Neuronal stem cell (in vitro differentiated cells): ENCODE measurements at regions not wholly inside any gene's neighbourhood (a gene's known extent, or its start where the extent isn't known, plus 50 kb on each side); places are given as distances from the start of the nearest gene placed in this dataset.

Experiments
- DNase-seq: peaks from one replicate; pipeline ENCODE4 v3.0.0-alpha.2; 2013; ENCODE audit warnings: low spot score
- H2AFZ ChIP-seq: one replicate; pipeline ENCODE4 v1.6.1; 2013; ENCODE audit warnings: mild to moderate bottlenecking, low read length, inconsistent platforms
- H2AK5ac ChIP-seq: 2 replicates; pipeline ENCODE4 v1.6.1; 2013; ENCODE audit warnings: low read depth, mild to moderate bottlenecking, inconsistent platforms, low read length, moderate library complexity, mixed read lengths
- H2BK120ac ChIP-seq: 2 replicates; pipeline ENCODE4 v1.6.1; 2013; ENCODE audit warnings: low read depth, mild to moderate bottlenecking, inconsistent platforms, low read length, moderate library complexity, mixed read lengths
- H2BK12ac ChIP-seq: one replicate; pipeline ENCODE4 v1.6.1; 2013; ENCODE audit warnings: low read length, inconsistent platforms
- H2BK15ac ChIP-seq: 2 replicates; pipeline ENCODE4 v1.6.1; 2013; ENCODE audit warnings: mild to moderate bottlenecking, low read length, inconsistent platforms, mixed read lengths
- H2BK5ac ChIP-seq: one replicate; pipeline ENCODE4 v1.6.1; 2013; ENCODE audit warnings: inconsistent platforms, mild to moderate bottlenecking, low read length, moderate library complexity
- H3K14ac ChIP-seq: one replicate; pipeline ENCODE4 v1.6.1; 2013; ENCODE audit warnings: low read length, inconsistent platforms
- H3K18ac ChIP-seq: 2 replicates; pipeline ENCODE4 v1.6.1; 2013; ENCODE audit warnings: low read length, inconsistent platforms
- H3K23ac ChIP-seq: 2 replicates; pipeline ENCODE4 v1.6.1; 2013; ENCODE audit warnings: low read depth, mild to moderate bottlenecking, mixed read lengths, low read length, inconsistent platforms; ENCODE audit not compliant: poor library complexity
- H3K27ac ChIP-seq: replicated peaks from 3 replicates; pipeline ENCODE4 v1.5.1; 2013; ENCODE audit warnings: low read length, inconsistent platforms
- H3K27me3 ChIP-seq, 3 experiments: 2 replicates each; pipeline ENCODE4 v1.6.1; 2013; ENCODE audit warnings: low read length in 3 of 3, mild to moderate bottlenecking in 2 of 3, inconsistent platforms in 1 of 3, low read depth in 1 of 3, mixed read lengths in 1 of 3, moderate library complexity in 1 of 3; ENCODE audit not compliant: control insufficient read depth in 3 of 3, insufficient read depth in 3 of 3
- H3K36me3 ChIP-seq, 2 donors: replicated peaks in 1 of 2; 2 replicates each; pipeline ENCODE4 v1.6.1; 2013; ENCODE audit warnings: low read length in 2 of 2; ENCODE audit not compliant: control insufficient read depth in 2 of 2, insufficient read depth in 2 of 2
- H3K4ac ChIP-seq: 2 replicates; pipeline ENCODE4 v1.6.1; 2013; ENCODE audit warnings: inconsistent platforms, mild to moderate bottlenecking, low read length, moderate library complexity
- H3K4me1 ChIP-seq, 2 donors: 1 replicate in 1 of 2; 2 replicates in 1 of 2; pipeline ENCODE4 v1.6.1; 2013; ENCODE audit warnings: low read length in 2 of 2, low read depth in 1 of 2; ENCODE audit not compliant: control insufficient read depth in 2 of 2, insufficient read depth in 1 of 2
- H3K4me2 ChIP-seq: one replicate; pipeline ENCODE4 v1.6.1; 2013; ENCODE audit warnings: mild to moderate bottlenecking, low read length, inconsistent platforms; ENCODE audit not compliant: insufficient read depth, poor library complexity, severe bottlenecking
- H3K4me3 ChIP-seq, 2 donors: 2 replicates each; pipeline ENCODE4 v1.5.1; 2013; ENCODE audit warnings: low read length in 2 of 2, mild to moderate bottlenecking in 2 of 2, inconsistent platforms in 1 of 2, moderate library complexity in 1 of 2
- H3K79me1 ChIP-seq: one replicate; pipeline ENCODE4 v1.6.1; 2013; ENCODE audit warnings: low read depth, mild to moderate bottlenecking, inconsistent platforms, low read length, moderate library complexity
- H3K9ac ChIP-seq: one replicate; pipeline ENCODE4 v1.6.1; 2013; ENCODE audit warnings: mild to moderate bottlenecking, low read depth, low read length, inconsistent platforms; ENCODE audit not compliant: poor library complexity
- H3K9me3 ChIP-seq, 2 donors: replicated peaks in 1 of 2; 2 replicates each; pipeline versions ENCODE3 to v1.6.1; 2013; ENCODE audit warnings: low read length in 2 of 2, mild to moderate bottlenecking in 2 of 2, inconsistent platforms in 1 of 2, low read depth in 1 of 2, mixed read lengths in 1 of 2, moderate library complexity in 1 of 2; ENCODE audit not compliant: control insufficient read depth in 2 of 2, insufficient read depth in 1 of 2
- H4K8ac ChIP-seq: one replicate; pipeline ENCODE4 v1.6.1; 2013; ENCODE audit warnings: low read depth, mild to moderate bottlenecking, inconsistent platforms, low read length, moderate library complexity
- H4K91ac ChIP-seq: one replicate; pipeline ENCODE4 v1.6.1; 2013; ENCODE audit warnings: low read length, low read depth, mild to moderate bottlenecking, inconsistent platforms; ENCODE audit not compliant: poor library complexity
- WGBS, 2 donors: extraction: QIAGEN DNeasy Blood & Tissue Kit; methylation state at CpG; one replicate each; pipeline ENCODE4 v1.1.7; 2013; ENCODE audit warnings: missing lambda C conversion rate in 2 of 2, mixed read lengths in 1 of 2; ENCODE audit not compliant: insufficient read length in 2 of 2, insufficient replicate concordance in 1 of 2; ENCODE audit errors: extremely low coverage in 2 of 2; 5-methylcytosine and 5-hydroxymethylcytosine counted together

DNA sequence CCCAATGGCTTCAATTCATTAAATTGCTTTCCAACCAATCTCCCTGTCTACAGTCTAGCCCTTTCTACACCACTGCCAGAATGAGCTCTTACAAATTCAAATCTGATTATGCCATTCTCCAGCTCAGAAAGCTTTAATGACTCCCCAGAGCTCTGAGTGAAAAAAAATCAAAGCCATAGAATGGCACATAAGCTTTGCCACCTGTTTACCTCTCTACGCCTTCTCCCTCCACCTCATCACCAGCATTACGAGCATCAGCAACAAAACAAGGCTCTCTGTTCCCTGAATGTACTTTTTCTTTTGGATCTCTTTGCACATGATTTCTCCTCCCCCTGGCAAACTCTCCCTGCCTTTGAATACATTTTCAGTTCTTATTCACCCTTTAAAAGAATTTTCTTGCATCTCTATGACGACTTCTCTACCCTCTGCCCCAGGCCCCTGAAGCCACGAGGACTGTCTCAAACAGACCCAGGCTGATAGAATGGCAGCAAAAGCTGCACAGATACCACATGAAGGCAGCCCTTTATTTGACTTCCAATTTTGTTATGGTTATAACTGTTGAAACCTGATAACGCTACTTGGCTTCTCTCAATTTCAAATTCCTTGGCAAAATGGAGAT, 516.0 kb downstream of the PCDH7 start:
- Histone ChIP-seq H2BK12ac (no peak overlapping the region), H2BK5ac (no peak overlapping the region), H3K4me2 (no peak overlapping the region), H2AK5ac (no peak overlapping the region), H3K27ac (no peak overlapping the region), H3K36me3 (no peaks in the 10 kb centered on the region), H3K14ac (no peak overlapping the region), H2BK15ac (no peak overlapping the region), H2BK120ac (no peak overlapping the region), H2AFZ (peak overlapping the region; percentile 58), H3K23ac (no peak overlapping the region), H3K79me1 (peaks cover 2% of the 10 kb centered on the region), H3K9ac (no peak overlapping the region), H3K4ac (no peak overlapping the region), H4K91ac (no peak overlapping the region), H3K9me3 (peaks cover 7 to 8% of the 10 kb centered on the region in 2 donors), H3K18ac (no peak overlapping the region), H3K27me3 (no peaks in the 10 kb centered on the region), H3K4me3 (no peak overlapping the region), H4K8ac (no peak overlapping the region), H3K4me1 (peaks cover 2 to 9% of the 10 kb centered on the region in 2 donors)
- DNase-seq = no peak
- WGBS, 2 donors = no CpG with 5 or more reads among the region's 5 CpGs

DNA sequence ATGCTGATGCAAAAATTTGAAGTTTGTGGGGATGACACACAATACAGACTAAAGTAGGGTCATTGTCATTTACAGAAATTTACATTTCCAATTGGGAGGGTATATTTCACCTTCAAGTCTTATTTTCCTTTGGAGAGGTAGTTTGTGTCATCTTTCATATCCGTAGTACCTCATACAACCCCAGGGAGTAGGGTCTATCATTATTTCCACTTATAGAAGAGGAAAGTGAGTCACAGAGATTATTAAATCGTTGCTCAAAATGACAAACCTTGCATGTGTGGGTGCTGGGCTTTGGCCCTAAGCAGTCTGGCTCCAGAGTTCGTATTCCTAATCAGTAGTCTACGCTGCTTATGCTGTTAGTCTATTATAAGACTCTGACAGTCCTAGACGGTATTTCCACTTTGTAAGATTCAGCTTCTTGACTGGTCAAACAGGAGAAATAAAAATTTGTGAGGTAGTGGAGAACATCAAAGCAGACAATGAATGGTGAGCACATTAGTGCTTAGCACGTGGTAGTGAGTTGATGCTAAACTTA, 516.5 kb downstream of the PCDH7 start:
- Histone ChIP-seq H2BK12ac (no peak overlapping the region), H2BK120ac (no peak overlapping the region), H3K4me2 (no peak overlapping the region), H3K27me3 (no peaks in the 10 kb centered on the region), H3K4me3 (no peak overlapping the region), H3K14ac (no peak overlapping the region), H4K8ac (no peak overlapping the region), H2AFZ (peak overlapping the region; percentile 58), H3K9ac (no peak overlapping the region), H3K23ac (no peak overlapping the region), H2BK15ac (no peak overlapping the region), H3K9me3 (peaks cover 7 to 8% of the 10 kb centered on the region in 2 donors), H4K91ac (no peak overlapping the region), H3K79me1 (peaks cover 2% of the 10 kb centered on the region), H3K27ac (no peak overlapping the region), H3K18ac (no peak overlapping the region), H2AK5ac (no peak overlapping the region), H2BK5ac (no peak overlapping the region), H3K36me3 (no peaks in the 10 kb centered on the region), H3K4ac (no peak overlapping the region), H3K4me1 (peaks cover 2 to 13% of the 10 kb centered on the region in 2 donors)
- WGBS, 2 donors = no CpG with 5 or more reads among the region's 6 CpGs
- no peak for DNase-seq

DNA sequence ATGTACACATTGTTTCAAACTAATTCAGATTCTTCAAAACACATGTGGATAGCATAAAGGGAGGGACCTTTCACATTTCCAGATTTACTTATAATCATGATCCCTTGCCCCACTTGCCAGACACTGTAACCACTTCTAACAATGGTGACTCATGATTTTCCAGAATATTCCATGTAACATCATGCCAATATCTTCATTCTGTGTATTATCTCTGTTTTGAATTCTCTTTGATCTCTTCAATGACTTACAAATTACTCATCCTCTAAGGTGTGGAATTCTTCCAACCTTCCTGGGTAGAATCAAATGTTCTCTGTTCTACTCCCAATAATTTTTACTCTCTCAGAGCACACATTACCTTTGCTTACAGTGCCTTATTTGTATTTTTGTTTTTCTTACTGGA, 517.1 kb downstream of the PCDH7 start:
- Histone ChIP-seq H3K4me3 (no peak overlapping the region), H2AK5ac (no peak overlapping the region), H3K27ac (no peak overlapping the region), H2BK15ac (no peak overlapping the region), H3K14ac (no peak overlapping the region), H3K4me2 (no peak overlapping the region), H3K4ac (no peak overlapping the region), H2BK12ac (no peak overlapping the region), H4K8ac (no peak overlapping the region), H3K27me3 (no peaks in the 10 kb centered on the region), H4K91ac (no peak overlapping the region), H2BK5ac (no peak overlapping the region), H3K23ac (no peak overlapping the region), H3K9me3 (peaks cover 7 to 8% of the 10 kb centered on the region in 2 donors), H2AFZ (no peak overlapping the region), H3K9ac (no peak overlapping the region), H3K18ac (no peak overlapping the region), H2BK120ac (no peak overlapping the region), H3K36me3 (no peaks in the 10 kb centered on the region), H3K79me1 (peaks cover 2% of the 10 kb centered on the region), H3K4me1 (peaks cover 2 to 14% of the 10 kb centered on the region in 2 donors)
- DNase-seq = no peak

DNA sequence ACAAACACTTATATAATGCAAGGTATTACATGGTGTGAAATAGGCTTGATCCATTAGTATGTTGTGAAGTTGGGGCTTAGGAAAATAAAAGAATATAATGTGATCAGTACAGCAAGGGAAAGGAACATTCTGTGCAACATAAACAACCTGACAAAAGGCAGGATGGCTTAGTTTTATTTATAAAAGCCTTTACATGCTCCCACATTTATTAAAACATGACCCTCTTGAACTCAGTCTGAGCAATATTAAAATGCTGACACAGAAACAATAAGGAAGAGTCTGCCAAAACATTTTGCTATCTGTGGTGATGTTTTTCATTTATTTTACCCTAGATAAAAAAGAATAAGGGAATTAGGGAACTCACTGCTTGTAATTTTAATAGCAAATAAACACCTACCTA, 519.7 kb downstream of the PCDH7 start:
- Histone ChIP-seq H3K9me3 (peaks cover 7 to 12% of the 10 kb centered on the region in 2 donors), H4K8ac (no peak overlapping the region), H3K4ac (no peak overlapping the region), H2BK5ac (no peak overlapping the region), H2BK15ac (no peak overlapping the region), H2AK5ac (no peak overlapping the region), H4K91ac (no peak overlapping the region), H3K36me3 (no peaks in the 10 kb centered on the region), H3K18ac (no peak overlapping the region), H3K27ac (no peak overlapping the region), H2AFZ (no peak overlapping the region), H3K23ac (no peak overlapping the region), H2BK120ac (no peak overlapping the region), H3K14ac (no peak overlapping the region), H2BK12ac (no peak overlapping the region), H3K4me3 (no peak overlapping the region), H3K4me1 (peaks cover 2 to 14% of the 10 kb centered on the region in 2 donors), H3K4me2 (no peak overlapping the region), H3K9ac (no peak overlapping the region), H3K27me3 (no peaks in the 10 kb centered on the region), H3K79me1 (peaks cover 2% of the 10 kb centered on the region)
- no peak for DNase-seq
